HEK293 (cell line): ENCODE measurements at regions not wholly inside any gene's neighbourhood (a gene's known extent, or its start where the extent isn't known, plus 50 kb on each side); places are given as distances from the start of the nearest gene placed in this dataset.
"Not testable (repeated sequence)": the region's sequence is repeated elsewhere in the genome, so short reads cannot be mapped to it uniquely, and the experiment has no call there.

ENCODE experiments used
- CTCF ChIA-PET: fragments of 350-600 bp; formaldehyde crosslinking; extraction: SDS; loops from one replicate; lab custom pipeline; 2021; ENCODE audit warnings: antibody characterized with exemption; lab: Yijun Ruan, JAX
- POLR2A ChIA-PET: fragments of 300-600 bp; formaldehyde crosslinking; extraction: SDS; loops from one replicate; lab custom pipeline; 2020; ENCODE audit warnings: antibody characterized with exemption, inconsistent platforms; lab: Yijun Ruan, JAX
- H3K27ac ChIP-seq: fragments of 200-500 bp; sonication (Bioruptor generic); 2 replicates; pipeline ENCODE4 v1.5.1; 2014; ENCODE audit warnings: low read depth, low read length, control low read depth, inconsistent platforms; ENCODE audit errors: extremely low read depth
- H3K36me3 ChIP-seq, 2 experiments: fragments of 200-500 bp in 1 of 2; sonication (Bioruptor generic) in 1 of 2; 1 replicate in 1 of 2; 2 replicates in 1 of 2; pipeline ENCODE4 v1.5.1; 2014 to 2017; ENCODE audit warnings: inconsistent platforms in 2 of 2, low read length in 2 of 2; ENCODE audit not compliant: control insufficient read depth in 2 of 2, insufficient read depth in 1 of 2
- H3K4me1 ChIP-seq: fragments of 200-500 bp; sonication (Bioruptor generic); 2 replicates; pipeline ENCODE4 v1.5.1; 2014; ENCODE audit warnings: mild to moderate bottlenecking, low read length, inconsistent platforms; ENCODE audit not compliant: control insufficient read depth, insufficient read depth
- H3K4me3 ChIP-seq: 2 replicates; pipeline ENCODE4 v1.5.1; 2011; ENCODE audit warnings: low read depth, mild to moderate bottlenecking, control low read depth, low read length, moderate library complexity
- H3K9me3 ChIP-seq: fragments of 200-500 bp; sonication (Bioruptor generic); 2 replicates; pipeline ENCODE4 v1.5.1; 2014; ENCODE audit warnings: low read depth, low read length, inconsistent platforms; ENCODE audit not compliant: control insufficient read depth, insufficient read depth
- HOXC10 ChIP-seq: sonication (generic); formaldehyde crosslinking; IDR thresholded peaks from 2 replicates; pipeline ENCODE4 v1.8.1; 2023; ENCODE audit warnings: mild to moderate bottlenecking, missing genetic modification reagents
- KLF8 ChIP-seq: fragments of 450-650 bp; formaldehyde crosslinking; IDR thresholded peaks from 2 replicates; pipeline ENCODE4 v1.5.1; 2016; ENCODE audit warnings: missing biosample characterization, missing genetic modification characterization
- KLF9 ChIP-seq: fragments of 450-650 bp; formaldehyde crosslinking; IDR thresholded peaks from 2 replicates; pipeline ENCODE4 v1.5.1; 2016; ENCODE audit warnings: missing biosample characterization, missing genetic modification characterization, low read depth
- SP3 ChIP-seq: fragments of 450-650 bp; formaldehyde crosslinking; IDR thresholded peaks from 2 replicates; pipeline ENCODE4 v1.5.1; 2016; ENCODE audit warnings: missing biosample characterization, missing genetic modification characterization
- YY1 ChIP-seq: fragments of 450-650 bp; formaldehyde crosslinking; IDR thresholded peaks from 2 replicates; pipeline ENCODE4 v1.5.1; 2018; ENCODE audit warnings: missing biosample characterization, missing genetic modification characterization
- ZFHX2 ChIP-seq: fragments of 450-650 bp; formaldehyde crosslinking; conservative IDR thresholded peaks from 2 replicates; pipeline ENCODE4 v1.5.1; 2016; ENCODE audit warnings: missing biosample characterization, missing genetic modification characterization
- ZFP41 ChIP-seq: fragments of 450-650 bp; formaldehyde crosslinking; IDR thresholded peaks from 2 replicates; pipeline ENCODE4 v1.5.1; 2016; ENCODE audit warnings: missing biosample characterization, missing genetic modification characterization, borderline replicate concordance
- ZNF223 ChIP-seq: fragments of 450-650 bp; formaldehyde crosslinking; IDR thresholded peaks from 2 replicates; pipeline ENCODE4 v1.5.1; 2016; ENCODE audit warnings: missing biosample characterization, missing genetic modification characterization
- ZNF239 ChIP-seq: fragments of 450-650 bp; formaldehyde crosslinking; IDR thresholded peaks from 2 replicates; pipeline ENCODE4 v1.5.1; 2016; ENCODE audit warnings: missing biosample characterization, missing genetic modification characterization
- ZNF426 ChIP-seq: fragments of 450-650 bp; formaldehyde crosslinking; IDR thresholded peaks from 2 replicates; pipeline ENCODE4 v1.5.1; 2017; ENCODE audit warnings: missing biosample characterization, missing genetic modification characterization, mild to moderate bottlenecking, inconsistent platforms, moderate library complexity
- ZNF571 ChIP-seq: fragments of 450-650 bp; formaldehyde crosslinking; IDR thresholded peaks from 2 replicates; pipeline ENCODE4 v1.5.0; 2017; ENCODE audit warnings: missing biosample characterization, missing genetic modification characterization
- ZNF585B ChIP-seq: fragments of 450-650 bp; formaldehyde crosslinking; IDR thresholded peaks from 2 replicates; pipeline ENCODE4 v1.5.1; 2016; ENCODE audit warnings: missing biosample characterization, missing genetic modification characterization
- ZNF623 ChIP-seq: fragments of 450-650 bp; formaldehyde crosslinking; IDR thresholded peaks from 2 replicates; pipeline ENCODE4 v1.5.1; 2016; ENCODE audit warnings: missing biosample characterization, missing genetic modification characterization
- ZNF654 ChIP-seq: fragments of 450-650 bp; formaldehyde crosslinking; IDR thresholded peaks from 2 replicates; pipeline ENCODE4 v1.5.1; 2016; ENCODE audit warnings: low read depth, missing biosample characterization, missing genetic modification characterization
- ZNF785 ChIP-seq: fragments of 450-650 bp; formaldehyde crosslinking; IDR thresholded peaks from 2 replicates; pipeline ENCODE4 v1.5.1; 2016; ENCODE audit warnings: missing biosample characterization, missing genetic modification characterization
- ZNF837 ChIP-seq: fragments of 450-650 bp; formaldehyde crosslinking; IDR thresholded peaks from 2 replicates; pipeline ENCODE4 v1.5.1; 2016; ENCODE audit warnings: missing biosample characterization, missing genetic modification characterization
- TF ChIP-seq, protein P1 (sequence below): fragments of 450-650 bp; formaldehyde crosslinking; IDR thresholded peaks from 2 replicates; pipeline ENCODE4 v1.5.1; 2016; ENCODE audit warnings: missing biosample characterization, missing genetic modification characterization
- TF ChIP-seq, protein P2 (sequence below): fragments of 450-650 bp; formaldehyde crosslinking; IDR thresholded peaks from 2 replicates; pipeline ENCODE4 v1.5.1; 2016; ENCODE audit warnings: missing biosample characterization, missing genetic modification characterization
- TF ChIP-seq, protein P3 (sequence below): fragments of 450-650 bp; formaldehyde crosslinking; IDR thresholded peaks from 2 replicates; pipeline ENCODE4 v1.5.1; 2016; ENCODE audit warnings: missing biosample characterization, missing genetic modification characterization
- TF ChIP-seq, protein P4 (sequence below): fragments of 450-650 bp; formaldehyde crosslinking; IDR thresholded peaks from 2 replicates; pipeline ENCODE4 v1.5.1; 2016; ENCODE audit warnings: missing biosample characterization, missing genetic modification characterization, borderline replicate concordance
- TF ChIP-seq, protein P5 (sequence below): fragments of 450-650 bp; formaldehyde crosslinking; IDR thresholded peaks from 2 replicates; pipeline ENCODE4 v1.5.1; 2016; ENCODE audit warnings: missing biosample characterization, missing genetic modification characterization, borderline replicate concordance

DNA sequence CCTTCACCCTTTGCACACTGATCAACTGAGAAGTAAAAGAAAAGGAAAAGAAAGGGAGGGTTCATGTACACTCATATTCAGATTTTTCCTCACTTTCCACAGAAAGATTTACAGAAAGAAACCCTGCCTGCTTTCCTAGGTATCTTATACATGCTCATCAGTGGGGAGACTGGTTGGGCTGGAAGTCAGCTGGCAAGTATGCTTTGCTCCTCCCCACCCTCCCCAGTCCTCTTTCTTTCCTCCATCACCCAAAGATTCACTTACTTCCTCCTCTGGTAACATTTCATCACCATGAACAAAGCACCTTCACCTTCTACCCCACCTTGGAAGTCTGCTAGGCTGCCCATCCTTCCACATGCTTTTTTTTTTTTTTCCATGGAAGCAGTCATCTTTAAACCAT, 153.2 kb upstream of the NRBF2 start:
- POLR2A ChIA-PET: no interaction called here
- Histone ChIP-seq H3K27ac (no peak overlapping the region), H3K4me3 (no peak overlapping the region), H3K36me3 (no peaks in the 10 kb centered on the region), H3K4me1 (no peaks in the 10 kb centered on the region), H3K9me3 (no peaks in the 10 kb centered on the region; the same call in 1 of the 2 replicates)
- TF ChIP-seq ZNF426 (tag by site-specific recombination): no peak
- CTCF ChIA-PET: no interaction called here

DNA sequence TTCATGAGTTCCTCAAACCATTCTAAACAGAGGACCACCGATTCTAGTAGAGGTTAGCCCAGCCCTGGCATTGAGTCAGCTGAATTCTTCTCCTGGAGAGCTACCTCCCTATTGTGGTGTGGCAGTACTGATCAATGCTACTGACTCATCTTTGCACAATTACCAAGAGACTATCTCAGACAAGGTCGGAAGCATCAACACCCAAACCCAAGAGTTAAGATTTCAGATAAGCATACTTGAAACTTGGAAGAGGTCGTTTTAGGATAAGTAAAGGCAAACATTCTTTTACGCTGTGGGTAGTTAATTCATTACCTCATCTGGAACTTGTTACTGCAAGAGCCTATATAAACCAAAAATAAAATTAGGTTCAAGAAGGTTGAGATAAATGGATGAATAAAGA, 154.6 kb upstream of the NRBF2 start:
- no peak overlapping the region for H3K4me3 ChIP-seq
- no peaks in the 10 kb centered on the region for H3K4me1 ChIP-seq
- CTCF ChIA-PET: interaction anchor here (0.7 kb wide), 1 partner anchor 112 kb away, joined by 3 read pairs; no protein-coding TSS in a partner anchor
- H3K36me3 ChIP-seq: no peaks in the 10 kb centered on the region
- no peak for TF ChIP-seq KLF9 (tag by site-specific recombination)
- TF ChIP-seq ZFP41 (tag by site-specific recombination): no peak
- TF ChIP-seq KLF8 (tag by site-specific recombination): no peak
- TF ChIP-seq, protein P1, sequence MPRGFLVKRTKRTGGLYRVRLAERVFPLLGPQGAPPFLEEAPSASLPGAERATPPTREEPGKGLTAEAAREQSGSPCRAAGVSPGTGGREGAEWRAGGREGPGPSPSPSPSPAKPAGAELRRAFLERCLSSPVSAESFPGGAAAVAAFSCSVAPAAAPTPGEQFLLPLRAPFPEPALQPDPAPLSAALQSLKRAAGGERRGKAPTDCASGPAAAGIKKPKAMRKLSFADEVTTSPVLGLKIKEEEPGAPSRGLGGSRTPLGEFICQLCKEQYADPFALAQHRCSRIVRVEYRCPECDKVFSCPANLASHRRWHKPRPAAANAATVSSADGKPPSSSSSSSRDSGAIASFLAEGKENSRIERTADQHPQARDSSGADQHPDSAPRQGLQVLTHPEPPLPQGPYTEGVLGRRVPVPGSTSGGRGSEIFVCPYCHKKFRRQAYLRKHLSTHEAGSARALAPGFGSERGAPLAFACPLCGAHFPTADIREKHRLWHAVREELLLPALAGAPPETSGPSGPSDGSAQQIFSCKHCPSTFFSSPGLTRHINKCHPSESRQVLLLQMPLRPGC (tag by site-specific recombination): no peak
- TF ChIP-seq ZNF837 (tag by site-specific recombination): no peak
- no peak for TF ChIP-seq SP3 (tag by site-specific recombination)
- TF ChIP-seq, protein P2, sequence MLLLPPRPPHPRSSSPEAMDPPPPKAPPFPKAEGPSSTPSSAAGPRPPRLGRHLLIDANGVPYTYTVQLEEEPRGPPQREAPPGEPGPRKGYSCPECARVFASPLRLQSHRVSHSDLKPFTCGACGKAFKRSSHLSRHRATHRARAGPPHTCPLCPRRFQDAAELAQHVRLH (tag by site-specific recombination): no peak
- TF ChIP-seq ZNF654 (tag by site-specific recombination): no peak
- POLR2A ChIA-PET: no interaction called here
- no peaks in the 10 kb centered on the region; the same call in 1 of the 2 replicates for H3K9me3 ChIP-seq
- no peak overlapping the region for H3K27ac ChIP-seq

DNA sequence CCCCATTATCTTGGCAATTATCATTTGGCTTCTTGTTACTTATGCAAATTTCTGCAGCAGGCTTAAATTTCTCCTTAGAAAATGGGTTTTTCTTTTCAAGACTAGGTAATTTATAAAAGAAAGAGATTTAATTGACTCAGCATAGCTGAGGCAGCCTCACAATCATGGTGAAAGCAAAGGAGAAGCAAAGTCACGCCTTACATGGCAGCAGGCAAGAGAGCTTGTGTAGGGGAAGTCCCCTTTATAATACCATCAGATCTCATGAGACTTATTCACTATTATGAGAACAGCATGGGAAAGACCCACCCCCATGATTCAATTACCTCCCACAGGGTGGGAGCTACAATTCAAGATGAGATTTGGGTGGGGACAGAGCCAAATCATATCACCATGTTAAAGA, 158.3 kb upstream of the NRBF2 start:
- H3K27ac ChIP-seq, H3K4me1 ChIP-seq, H3K9me3 ChIP-seq, H3K36me3 ChIP-seq, POLR2A ChIA-PET, H3K4me3 ChIP-seq, CTCF ChIA-PET: not testable (repeated sequence)

DNA sequence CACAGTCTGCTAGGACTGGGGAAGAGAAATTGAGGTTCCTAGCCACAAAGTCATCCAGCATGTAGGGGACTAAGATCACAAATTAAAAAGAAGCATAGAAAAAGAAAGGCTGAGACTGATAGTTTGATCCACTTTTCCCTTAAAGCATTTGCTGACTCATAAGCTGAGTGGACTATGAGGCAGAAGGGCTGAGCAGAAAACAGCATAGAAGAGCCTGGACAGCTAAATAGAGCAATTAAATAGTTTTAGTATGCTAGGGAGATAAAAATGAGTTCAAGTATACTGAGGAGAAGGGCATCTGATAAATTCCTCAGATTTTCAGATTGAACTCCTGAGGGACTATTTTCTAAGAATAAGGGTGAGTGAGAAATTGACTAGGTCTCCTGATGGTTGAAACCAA, 155.9 kb upstream of the EGR2 start:
- CTCF ChIA-PET: interaction anchor here (0.6 kb wide), 1 partner anchor 182 kb away, joined by 3 read pairs; no protein-coding TSS in a partner anchor
- Histone ChIP-seq H3K4me3 (no peak overlapping the region), H3K36me3 (no peaks in the 10 kb centered on the region), H3K9me3 (no peaks in the 10 kb centered on the region; the same call in 1 of the 2 replicates), H3K27ac (no peak overlapping the region), H3K4me1 (no peaks in the 10 kb centered on the region)
- POLR2A ChIA-PET: interaction anchor here (0.6 kb wide), 1 partner anchor 31 kb away, joined by 3 read pairs; no protein-coding TSS in a partner anchor
- TF ChIP-seq HOXC10 (CRISPR knock-in tag) (no peak), ZNF785 (tag by site-specific recombination) (no peak), ZNF585B (tag by site-specific recombination) (no peak), ZNF239 (tag by site-specific recombination) (no peak), ZFHX2 (no peak), ZNF223 (tag by site-specific recombination) (no peak), ZNF623 (tag by site-specific recombination) (no peak), ZNF571 (tag by site-specific recombination) (no peak), YY1 (tag by site-specific recombination) (no peak)
- TF ChIP-seq, protein P3, sequence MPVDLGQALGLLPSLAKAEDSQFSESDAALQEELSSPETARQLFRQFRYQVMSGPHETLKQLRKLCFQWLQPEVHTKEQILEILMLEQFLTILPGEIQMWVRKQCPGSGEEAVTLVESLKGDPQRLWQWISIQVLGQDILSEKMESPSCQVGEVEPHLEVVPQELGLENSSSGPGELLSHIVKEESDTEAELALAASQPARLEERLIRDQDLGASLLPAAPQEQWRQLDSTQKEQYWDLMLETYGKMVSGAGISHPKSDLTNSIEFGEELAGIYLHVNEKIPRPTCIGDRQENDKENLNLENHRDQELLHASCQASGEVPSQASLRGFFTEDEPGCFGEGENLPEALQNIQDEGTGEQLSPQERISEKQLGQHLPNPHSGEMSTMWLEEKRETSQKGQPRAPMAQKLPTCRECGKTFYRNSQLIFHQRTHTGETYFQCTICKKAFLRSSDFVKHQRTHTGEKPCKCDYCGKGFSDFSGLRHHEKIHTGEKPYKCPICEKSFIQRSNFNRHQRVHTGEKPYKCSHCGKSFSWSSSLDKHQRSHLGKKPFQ (tag by site-specific recombination): no peak
- TF ChIP-seq, protein P4, sequence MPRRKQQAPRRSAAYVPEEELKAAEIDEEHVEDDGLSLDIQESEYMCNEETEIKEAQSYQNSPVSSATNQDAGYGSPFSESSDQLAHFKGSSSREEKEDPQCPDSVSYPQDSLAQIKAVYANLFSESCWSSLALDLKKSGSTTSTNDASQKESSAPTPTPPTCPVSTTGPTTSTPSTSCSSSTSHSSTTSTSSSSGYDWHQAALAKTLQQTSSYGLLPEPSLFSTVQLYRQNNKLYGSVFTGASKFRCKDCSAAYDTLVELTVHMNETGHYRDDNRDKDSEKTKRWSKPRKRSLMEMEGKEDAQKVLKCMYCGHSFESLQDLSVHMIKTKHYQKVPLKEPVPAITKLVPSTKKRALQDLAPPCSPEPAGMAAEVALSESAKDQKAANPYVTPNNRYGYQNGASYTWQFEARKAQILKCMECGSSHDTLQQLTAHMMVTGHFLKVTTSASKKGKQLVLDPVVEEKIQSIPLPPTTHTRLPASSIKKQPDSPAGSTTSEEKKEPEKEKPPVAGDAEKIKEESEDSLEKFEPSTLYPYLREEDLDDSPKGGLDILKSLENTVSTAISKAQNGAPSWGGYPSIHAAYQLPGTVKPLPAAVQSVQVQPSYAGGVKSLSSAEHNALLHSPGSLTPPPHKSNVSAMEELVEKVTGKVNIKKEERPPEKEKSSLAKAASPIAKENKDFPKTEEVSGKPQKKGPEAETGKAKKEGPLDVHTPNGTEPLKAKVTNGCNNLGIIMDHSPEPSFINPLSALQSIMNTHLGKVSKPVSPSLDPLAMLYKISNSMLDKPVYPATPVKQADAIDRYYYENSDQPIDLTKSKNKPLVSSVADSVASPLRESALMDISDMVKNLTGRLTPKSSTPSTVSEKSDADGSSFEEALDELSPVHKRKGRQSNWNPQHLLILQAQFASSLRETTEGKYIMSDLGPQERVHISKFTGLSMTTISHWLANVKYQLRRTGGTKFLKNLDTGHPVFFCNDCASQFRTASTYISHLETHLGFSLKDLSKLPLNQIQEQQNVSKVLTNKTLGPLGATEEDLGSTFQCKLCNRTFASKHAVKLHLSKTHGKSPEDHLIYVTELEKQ (tag by site-specific recombination): no peak
- TF ChIP-seq, protein P5, sequence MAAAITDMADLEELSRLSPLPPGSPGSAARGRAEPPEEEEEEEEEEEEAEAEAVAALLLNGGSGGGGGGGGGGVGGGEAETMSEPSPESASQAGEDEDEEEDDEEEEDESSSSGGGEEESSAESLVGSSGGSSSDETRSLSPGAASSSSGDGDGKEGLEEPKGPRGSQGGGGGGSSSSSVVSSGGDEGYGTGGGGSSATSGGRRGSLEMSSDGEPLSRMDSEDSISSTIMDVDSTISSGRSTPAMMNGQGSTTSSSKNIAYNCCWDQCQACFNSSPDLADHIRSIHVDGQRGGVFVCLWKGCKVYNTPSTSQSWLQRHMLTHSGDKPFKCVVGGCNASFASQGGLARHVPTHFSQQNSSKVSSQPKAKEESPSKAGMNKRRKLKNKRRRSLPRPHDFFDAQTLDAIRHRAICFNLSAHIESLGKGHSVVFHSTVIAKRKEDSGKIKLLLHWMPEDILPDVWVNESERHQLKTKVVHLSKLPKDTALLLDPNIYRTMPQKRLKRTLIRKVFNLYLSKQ (tag by site-specific recombination): no peak
